ENCODE measurements at regions not wholly inside any gene's neighbourhood (a gene's known extent, or its start where the extent isn't known, plus 50 kb on each side); places are given as distances from the start of the nearest gene placed in this dataset.

- Histone ChIP-seq H3K4me1 (ENCODE audit: control insufficient read depth, insufficient read depth, low read length, unreplicated experiment) (no peaks in the 10 kb centered on the region), H3K79me2 (ENCODE audit: control insufficient read depth, insufficient read depth, low read length, unreplicated experiment) (no peaks in the 10 kb centered on the region), H3K27me3 (ENCODE audit: insufficient read depth, low read length) (no peaks in the 10 kb centered on the region), H3K27ac (ENCODE audit: low read depth, low read length) (no peak overlapping the region), H2AFZ (ENCODE audit: low read length, unreplicated experiment) (no peak overlapping the region), H3K36me3 (ENCODE audit: insufficient read depth, low read length) (no peaks in the 10 kb centered on the region), H3K4me3 (ENCODE audit: low read depth, low read length) (no peak overlapping the region)
These were observed 96.9 kb upstream of the GPRIN3 start for GRCh38 chr4:89404530-89404929.

- Histone ChIP-seq H3K4me3 (ENCODE audit: low read depth, low read length) (no peak overlapping the region), H3K79me2 (ENCODE audit: control insufficient read depth, insufficient read depth, low read length, unreplicated experiment) (no peaks in the 10 kb centered on the region), H3K4me1 (ENCODE audit: control insufficient read depth, insufficient read depth, low read length, unreplicated experiment) (no peaks in the 10 kb centered on the region), H3K27me3 (ENCODE audit: insufficient read depth, low read length) (no peaks in the 10 kb centered on the region), H3K36me3 (ENCODE audit: insufficient read depth, low read length) (no peaks in the 10 kb centered on the region), H2AFZ (ENCODE audit: low read length, unreplicated experiment) (no peak overlapping the region), H3K27ac (ENCODE audit: low read depth, low read length) (no peak overlapping the region)
These were observed 96.2 kb upstream of the GPRIN3 start for GRCh38 chr4:89403826-89404225.

- H3K79me2 ChIP-seq (ENCODE audit: control insufficient read depth, insufficient read depth, low read length, unreplicated experiment), result no peaks in the 10 kb centered on the region
- H3K4me1 ChIP-seq (ENCODE audit: control insufficient read depth, insufficient read depth, low read length, unreplicated experiment), result no peaks in the 10 kb centered on the region
- H3K27me3 ChIP-seq (ENCODE audit: insufficient read depth, low read length), result no peaks in the 10 kb centered on the region
- no peaks in the 10 kb centered on the region for H3K36me3 ChIP-seq (ENCODE audit: insufficient read depth, low read length)
- H3K27ac ChIP-seq (ENCODE audit: low read depth, low read length), result no peak overlapping the region
- H3K4me3 ChIP-seq (ENCODE audit: low read depth, low read length), result no peak overlapping the region
- no peak overlapping the region for H2AFZ ChIP-seq (ENCODE audit: low read length, unreplicated experiment)
These were observed 92.9 kb upstream of the GPRIN3 start for GRCh38 chr4:89400287-89401035.

GRCh38 chr4:89398644-89399043 is 91.0 kb upstream of the GPRIN3 start:
- H3K4me1 ChIP-seq (ENCODE audit: control insufficient read depth, insufficient read depth, low read length, unreplicated experiment), result no peaks in the 10 kb centered on the region
- H2AFZ ChIP-seq (ENCODE audit: low read length, unreplicated experiment), result no peak overlapping the region
- H3K4me3 ChIP-seq (ENCODE audit: low read depth, low read length), result no peak overlapping the region
- H3K27ac ChIP-seq (ENCODE audit: low read depth, low read length), result no peak overlapping the region
- H3K36me3 ChIP-seq (ENCODE audit: insufficient read depth, low read length), result no peaks in the 10 kb centered on the region
- H3K27me3 ChIP-seq (ENCODE audit: insufficient read depth, low read length), result no peaks in the 10 kb centered on the region
- H3K79me2 ChIP-seq (ENCODE audit: control insufficient read depth, insufficient read depth, low read length, unreplicated experiment), result no peaks in the 10 kb centered on the region

- no peaks in the 10 kb centered on the region for H3K36me3 ChIP-seq (ENCODE audit: insufficient read depth, low read length)
- H3K27ac ChIP-seq (ENCODE audit: low read depth, low read length), result no peak overlapping the region
- no peaks in the 10 kb centered on the region for H3K79me2 ChIP-seq (ENCODE audit: control insufficient read depth, insufficient read depth, low read length, unreplicated experiment)
- H2AFZ ChIP-seq (ENCODE audit: low read length, unreplicated experiment), result no peak overlapping the region
- no peak overlapping the region for H3K4me3 ChIP-seq (ENCODE audit: low read depth, low read length)
- no peaks in the 10 kb centered on the region for H3K4me1 ChIP-seq (ENCODE audit: control insufficient read depth, insufficient read depth, low read length, unreplicated experiment)
- no peaks in the 10 kb centered on the region for H3K27me3 ChIP-seq (ENCODE audit: insufficient read depth, low read length)
These were observed 90.5 kb upstream of the GPRIN3 start for GRCh38 chr4:89398146-89398545.

- Histone ChIP-seq H3K27me3 (ENCODE audit: insufficient read depth, low read length) (no peaks in the 10 kb centered on the region), H3K36me3 (ENCODE audit: insufficient read depth, low read length) (no peaks in the 10 kb centered on the region), H2AFZ (ENCODE audit: low read length, unreplicated experiment) (no peak overlapping the region), H3K4me3 (ENCODE audit: low read depth, low read length) (no peak overlapping the region), H3K79me2 (ENCODE audit: control insufficient read depth, insufficient read depth, low read length, unreplicated experiment) (no peaks in the 10 kb centered on the region), H3K4me1 (ENCODE audit: control insufficient read depth, insufficient read depth, low read length, unreplicated experiment) (no peaks in the 10 kb centered on the region), H3K27ac (ENCODE audit: low read depth, low read length) (no peak overlapping the region)
These were observed 89.8 kb upstream of the GPRIN3 start for GRCh38 chr4:89397441-89397840.

- Histone ChIP-seq H3K4me3 (ENCODE audit: low read depth, low read length) (no peak overlapping the region), H3K27ac (ENCODE audit: low read depth, low read length) (no peak overlapping the region), H3K36me3 (ENCODE audit: insufficient read depth, low read length) (no peaks in the 10 kb centered on the region), H3K27me3 (ENCODE audit: insufficient read depth, low read length) (peaks cover 9% of the 10 kb centered on the region), H3K4me1 (ENCODE audit: control insufficient read depth, insufficient read depth, low read length, unreplicated experiment) (no peaks in the 10 kb centered on the region), H3K79me2 (ENCODE audit: control insufficient read depth, insufficient read depth, low read length, unreplicated experiment) (no peaks in the 10 kb centered on the region), H2AFZ (ENCODE audit: low read length, unreplicated experiment) (no peak overlapping the region)
These were observed 74.8 kb upstream of the GPRIN3 start for GRCh38 chr4:89382439-89382838.

- no peaks in the 10 kb centered on the region for H3K4me1 ChIP-seq (ENCODE audit: control insufficient read depth, insufficient read depth, low read length, unreplicated experiment)
- no peak overlapping the region for H3K4me3 ChIP-seq (ENCODE audit: low read depth, low read length)
- H3K27me3 ChIP-seq (ENCODE audit: insufficient read depth, low read length), result peaks cover 13% of the 10 kb centered on the region
- H3K79me2 ChIP-seq (ENCODE audit: control insufficient read depth, insufficient read depth, low read length, unreplicated experiment), result no peaks in the 10 kb centered on the region
- H3K27ac ChIP-seq (ENCODE audit: low read depth, low read length), result no peak overlapping the region
- no peaks in the 10 kb centered on the region for H3K36me3 ChIP-seq (ENCODE audit: insufficient read depth, low read length)
- H2AFZ ChIP-seq (ENCODE audit: low read length, unreplicated experiment), result no peak overlapping the region
These were observed 73.4 kb upstream of the GPRIN3 start for GRCh38 chr4:89380980-89381379.

- Histone ChIP-seq H3K4me1 (ENCODE audit: control insufficient read depth, insufficient read depth, low read length, unreplicated experiment) (no peaks in the 10 kb centered on the region), H3K27me3 (ENCODE audit: insufficient read depth, low read length) (peaks cover 9% of the 10 kb centered on the region), H2AFZ (ENCODE audit: low read length, unreplicated experiment) (no peak overlapping the region), H3K27ac (ENCODE audit: low read depth, low read length) (no peak overlapping the region), H3K79me2 (ENCODE audit: control insufficient read depth, insufficient read depth, low read length, unreplicated experiment) (no peaks in the 10 kb centered on the region), H3K36me3 (ENCODE audit: insufficient read depth, low read length) (no peaks in the 10 kb centered on the region), H3K4me3 (ENCODE audit: low read depth, low read length) (no peak overlapping the region)
These were observed 72.0 kb upstream of the GPRIN3 start for GRCh38 chr4:89379511-89380044.

- no peak overlapping the region for H3K4me3 ChIP-seq (ENCODE audit: low read depth, low read length)
- no peaks in the 10 kb centered on the region for H3K79me2 ChIP-seq (ENCODE audit: control insufficient read depth, insufficient read depth, low read length, unreplicated experiment)
- no peak overlapping the region for H3K27ac ChIP-seq (ENCODE audit: low read depth, low read length)
- no peaks in the 10 kb centered on the region for H3K4me1 ChIP-seq (ENCODE audit: control insufficient read depth, insufficient read depth, low read length, unreplicated experiment)
- peaks cover 12% of the 10 kb centered on the region for H3K27me3 ChIP-seq (ENCODE audit: insufficient read depth, low read length)
- no peak overlapping the region for H2AFZ ChIP-seq (ENCODE audit: low read length, unreplicated experiment)
- H3K36me3 ChIP-seq (ENCODE audit: insufficient read depth, low read length), result no peaks in the 10 kb centered on the region
These were observed 65.8 kb upstream of the GPRIN3 start for GRCh38 chr4:89373394-89373793.

GRCh38 chr4:89371614-89372013 is 64.0 kb upstream of the GPRIN3 start:
- Histone ChIP-seq H3K79me2 (ENCODE audit: control insufficient read depth, insufficient read depth, low read length, unreplicated experiment) (no peaks in the 10 kb centered on the region), H3K36me3 (ENCODE audit: insufficient read depth, low read length) (no peaks in the 10 kb centered on the region), H3K4me3 (ENCODE audit: low read depth, low read length) (no peak overlapping the region), H2AFZ (ENCODE audit: low read length, unreplicated experiment) (no peak overlapping the region), H3K27me3 (ENCODE audit: insufficient read depth, low read length) (peaks cover 12% of the 10 kb centered on the region), H3K27ac (ENCODE audit: low read depth, low read length) (no peak overlapping the region), H3K4me1 (ENCODE audit: control insufficient read depth, insufficient read depth, low read length, unreplicated experiment) (no peaks in the 10 kb centered on the region)

All from ACC112 (cell line).